WI38 (cell line): ENCODE measurements at regions not wholly inside any gene's neighbourhood (a gene's known extent, or its start where the extent isn't known, plus 50 kb on each side); places are given as distances from the start of the nearest gene placed in this dataset.

Experiments
- H3K4me3 ChIP-seq: 2 replicates; pipeline ENCODE4 v1.5.1; 2011; ENCODE audit warnings: low read depth, mild to moderate bottlenecking, control low read depth, low read length
- CTCF ChIP-seq: IDR thresholded peaks from 2 replicates; pipeline ENCODE4 v1.5.1; 2012; ENCODE audit warnings: low read depth, mild to moderate bottlenecking, control low read depth, low read length

GRCh38 chr3:56908004-56908403 is 106.3 kb upstream of the ARHGEF3 start:
- no peak for TF ChIP-seq CTCF
- no peak overlapping the region for H3K4me3 ChIP-seq

- no peak for TF ChIP-seq CTCF
- H3K4me3 ChIP-seq = no peak overlapping the region
These were observed 102.9 kb upstream of the ARHGEF3 start for GRCh38 chr3:56904552-56905215.

GRCh38 chr3:56903231-56903782 is 101.6 kb upstream of the ARHGEF3 start:
- no peak overlapping the region for H3K4me3 ChIP-seq
- no peak for TF ChIP-seq CTCF

- no peak for TF ChIP-seq CTCF
- H3K4me3 ChIP-seq = no peak overlapping the region
These were observed 100.9 kb upstream of the ARHGEF3 start for GRCh38 chr3:56902468-56903160.

GRCh38 chr3:56900801-56901200 is 99.1 kb upstream of the ARHGEF3 start:
- TF ChIP-seq CTCF = no peak

GRCh38 chr3:56899851-56900250 is 98.1 kb upstream of the ARHGEF3 start:
- TF ChIP-seq CTCF = no peak
- H3K4me3 ChIP-seq = no peak overlapping the region

More at GRCh38 chr3:56900801-56901200, 99.1 kb upstream of the ARHGEF3 start:
- H3K4me3 ChIP-seq = no peak overlapping the region

GRCh38 chr3:56899078-56899477 is 97.3 kb upstream of the ARHGEF3 start:
- H3K4me3 ChIP-seq = no peak overlapping the region
- no peak for TF ChIP-seq CTCF
